HEK293 (cell line): ENCODE measurements at regions not wholly inside any gene's neighbourhood (a gene's known extent, or its start where the extent isn't known, plus 50 kb on each side); places are given as distances from the start of the nearest gene placed in this dataset.

Experiments
- CTCF ChIA-PET: fragments of 350-600 bp; formaldehyde crosslinking; extraction: SDS; loops from one replicate; lab custom pipeline; 2021; ENCODE audit warnings: antibody characterized with exemption; lab: Yijun Ruan, JAX
- POLR2A ChIA-PET: fragments of 300-600 bp; formaldehyde crosslinking; extraction: SDS; loops from one replicate; lab custom pipeline; 2020; ENCODE audit warnings: antibody characterized with exemption, inconsistent platforms; lab: Yijun Ruan, JAX
- H3K27ac ChIP-seq: fragments of 200-500 bp; sonication (Bioruptor generic); 2 replicates; pipeline ENCODE4 v1.5.1; 2014; ENCODE audit warnings: low read depth, low read length, control low read depth, inconsistent platforms; ENCODE audit errors: extremely low read depth
- H3K36me3 ChIP-seq, 2 experiments: fragments of 200-500 bp in 1 of 2; sonication (Bioruptor generic) in 1 of 2; 1 replicate in 1 of 2; 2 replicates in 1 of 2; pipeline ENCODE4 v1.5.1; 2014 to 2017; ENCODE audit warnings: inconsistent platforms in 2 of 2, low read length in 2 of 2; ENCODE audit not compliant: control insufficient read depth in 2 of 2, insufficient read depth in 1 of 2
- H3K4me1 ChIP-seq: fragments of 200-500 bp; sonication (Bioruptor generic); 2 replicates; pipeline ENCODE4 v1.5.1; 2014; ENCODE audit warnings: mild to moderate bottlenecking, low read length, inconsistent platforms; ENCODE audit not compliant: control insufficient read depth, insufficient read depth
- H3K4me3 ChIP-seq: 2 replicates; pipeline ENCODE4 v1.5.1; 2011; ENCODE audit warnings: low read depth, mild to moderate bottlenecking, control low read depth, low read length, moderate library complexity
- H3K9me3 ChIP-seq: fragments of 200-500 bp; sonication (Bioruptor generic); 2 replicates; pipeline ENCODE4 v1.5.1; 2014; ENCODE audit warnings: low read depth, low read length, inconsistent platforms; ENCODE audit not compliant: control insufficient read depth, insufficient read depth
- GLIS1 ChIP-seq: fragments of 450-650 bp; formaldehyde crosslinking; IDR thresholded peaks from 2 replicates; pipeline ENCODE4 v1.5.1; 2016; ENCODE audit warnings: missing biosample characterization, missing genetic modification characterization
- HOXD13 ChIP-seq: sonication (generic); formaldehyde crosslinking; IDR thresholded peaks from 2 replicates; pipeline ENCODE4 v1.8.0; 2022; ENCODE audit warnings: missing genetic modification reagents, borderline replicate concordance
- KLF10 ChIP-seq: fragments of 450-650 bp; IDR thresholded peaks from 2 replicates; pipeline ENCODE4 v1.5.1; 2018; ENCODE audit warnings: missing biosample characterization, mild to moderate bottlenecking, missing genetic modification characterization
- ZBTB1 ChIP-seq: fragments of 450-650 bp; formaldehyde crosslinking; IDR thresholded peaks from 2 replicates; pipeline ENCODE4 v1.5.1; 2016; ENCODE audit warnings: missing biosample characterization, missing genetic modification characterization
- ZBTB20 ChIP-seq: fragments of 450-650 bp; formaldehyde crosslinking; IDR thresholded peaks from 2 replicates; pipeline ENCODE4 v1.5.1; 2016; ENCODE audit warnings: missing biosample characterization, missing genetic modification characterization
- ZBTB21 ChIP-seq: fragments of 450-650 bp; formaldehyde crosslinking; IDR thresholded peaks from 2 replicates; pipeline ENCODE4 v1.5.1; 2017; ENCODE audit warnings: missing biosample characterization, missing genetic modification characterization
- ZEB2 ChIP-seq: fragments of 450-650 bp; formaldehyde crosslinking; IDR thresholded peaks from 2 replicates; pipeline ENCODE4 v1.5.1; 2016; ENCODE audit warnings: missing biosample characterization, missing genetic modification characterization
- ZNF146 ChIP-seq: fragments of 450-650 bp; formaldehyde crosslinking; IDR thresholded peaks from 2 replicates; pipeline ENCODE4 v1.5.1; 2016; ENCODE audit warnings: missing biosample characterization, missing genetic modification characterization
- ZNF157 ChIP-seq: fragments of 450-650 bp; formaldehyde crosslinking; IDR thresholded peaks from 2 replicates; pipeline ENCODE4 v1.5.1; 2016; ENCODE audit warnings: missing biosample characterization, missing genetic modification characterization
- ZNF202 ChIP-seq: fragments of 450-650 bp; formaldehyde crosslinking; IDR thresholded peaks from 2 replicates; pipeline ENCODE4 v1.5.1; 2016; ENCODE audit warnings: missing biosample characterization, missing genetic modification characterization, borderline replicate concordance
- ZNF214 ChIP-seq: fragments of 450-650 bp; formaldehyde crosslinking; IDR thresholded peaks from 2 replicates; pipeline ENCODE4 v1.5.1; 2017; ENCODE audit warnings: missing biosample characterization, mild to moderate bottlenecking, missing genetic modification characterization, borderline replicate concordance
- ZNF221 ChIP-seq: fragments of 450-650 bp; formaldehyde crosslinking; IDR thresholded peaks from 2 replicates; pipeline ENCODE4 v1.5.1; 2017; ENCODE audit warnings: missing biosample characterization, missing genetic modification characterization, borderline replicate concordance
- ZNF223 ChIP-seq: fragments of 450-650 bp; formaldehyde crosslinking; IDR thresholded peaks from 2 replicates; pipeline ENCODE4 v1.5.1; 2016; ENCODE audit warnings: missing biosample characterization, missing genetic modification characterization
- ZNF23 ChIP-seq: fragments of 450-650 bp; formaldehyde crosslinking; IDR thresholded peaks from 2 replicates; pipeline ENCODE4 v1.5.1; 2016; ENCODE audit warnings: missing biosample characterization, missing genetic modification characterization, borderline replicate concordance
- ZNF391 ChIP-seq: fragments of 450-650 bp; formaldehyde crosslinking; IDR thresholded peaks from 2 replicates; pipeline ENCODE4 v1.5.1; 2016; ENCODE audit warnings: low read depth, missing biosample characterization, missing genetic modification characterization, borderline replicate concordance
- ZNF426 ChIP-seq: fragments of 450-650 bp; formaldehyde crosslinking; IDR thresholded peaks from 2 replicates; pipeline ENCODE4 v1.5.1; 2017; ENCODE audit warnings: missing biosample characterization, missing genetic modification characterization, mild to moderate bottlenecking, inconsistent platforms, moderate library complexity
- ZNF549 ChIP-seq: fragments of 450-650 bp; IDR thresholded peaks from 2 replicates; pipeline ENCODE4 v1.5.1; 2018; ENCODE audit warnings: missing biosample characterization, missing genetic modification characterization, mild to moderate bottlenecking, inconsistent platforms, moderate library complexity
- ZNF560 ChIP-seq: fragments of 450-650 bp; formaldehyde crosslinking; IDR thresholded peaks from 2 replicates; pipeline ENCODE4 v1.5.1; 2017; ENCODE audit warnings: missing biosample characterization, missing genetic modification characterization, borderline replicate concordance
- ZNF585B ChIP-seq: fragments of 450-650 bp; formaldehyde crosslinking; IDR thresholded peaks from 2 replicates; pipeline ENCODE4 v1.5.1; 2016; ENCODE audit warnings: missing biosample characterization, missing genetic modification characterization
- ZNF621 ChIP-seq: fragments of 450-650 bp; formaldehyde crosslinking; IDR thresholded peaks from 2 replicates; pipeline ENCODE4 v1.5.1; 2017; ENCODE audit warnings: missing biosample characterization, missing genetic modification characterization
- ZNF670 ChIP-seq: fragments of 450-650 bp; formaldehyde crosslinking; IDR thresholded peaks from 2 replicates; pipeline ENCODE4 v1.5.1; 2016; ENCODE audit warnings: missing biosample characterization, missing genetic modification characterization, low read depth
- ZNF747 ChIP-seq: fragments of 450-650 bp; formaldehyde crosslinking; IDR thresholded peaks from 2 replicates; pipeline ENCODE4 v1.5.1; 2016; ENCODE audit warnings: missing biosample characterization, missing genetic modification characterization
- ZNF776 ChIP-seq: fragments of 450-650 bp; formaldehyde crosslinking; IDR thresholded peaks from 2 replicates; pipeline ENCODE4 v1.5.0; 2017; ENCODE audit warnings: missing biosample characterization, missing genetic modification characterization, borderline replicate concordance
- ZNF792 ChIP-seq: fragments of 450-650 bp; formaldehyde crosslinking; IDR thresholded peaks from 2 replicates; pipeline ENCODE4 v1.5.1; 2016; ENCODE audit warnings: missing biosample characterization, missing genetic modification characterization
- ZNF830 ChIP-seq: fragments of 450-650 bp; IDR thresholded peaks from 2 replicates; pipeline ENCODE4 v1.5.0; 2018; ENCODE audit warnings: missing biosample characterization, missing genetic modification characterization, low read depth, mild to moderate bottlenecking, moderate library complexity
- ZSCAN30 ChIP-seq: fragments of 450-650 bp; IDR thresholded peaks from 2 replicates; pipeline ENCODE4 v1.5.1; 2018; ENCODE audit warnings: missing biosample characterization, mild to moderate bottlenecking, missing genetic modification characterization, moderate library complexity
- TF ChIP-seq, protein P1 (sequence below): fragments of 450-650 bp; formaldehyde crosslinking; IDR thresholded peaks from 2 replicates; pipeline ENCODE4 v1.5.1; 2016; ENCODE audit warnings: missing biosample characterization, missing genetic modification characterization, low read depth
- TF ChIP-seq, protein P2 (sequence below): fragments of 450-650 bp; formaldehyde crosslinking; IDR thresholded peaks from 2 replicates; pipeline ENCODE4 v1.5.1; 2017; ENCODE audit warnings: missing biosample characterization, missing genetic modification characterization
- TF ChIP-seq, protein P3 (sequence below): fragments of 450-650 bp; formaldehyde crosslinking; IDR thresholded peaks from 2 replicates; pipeline ENCODE4 v1.5.1; 2016; ENCODE audit warnings: missing biosample characterization, missing genetic modification characterization
- TF ChIP-seq, protein P4 (sequence below): fragments of 450-650 bp; formaldehyde crosslinking; IDR thresholded peaks from 2 replicates; pipeline ENCODE4 v1.5.1; 2016; ENCODE audit warnings: missing biosample characterization, missing genetic modification characterization, borderline replicate concordance

DNA sequence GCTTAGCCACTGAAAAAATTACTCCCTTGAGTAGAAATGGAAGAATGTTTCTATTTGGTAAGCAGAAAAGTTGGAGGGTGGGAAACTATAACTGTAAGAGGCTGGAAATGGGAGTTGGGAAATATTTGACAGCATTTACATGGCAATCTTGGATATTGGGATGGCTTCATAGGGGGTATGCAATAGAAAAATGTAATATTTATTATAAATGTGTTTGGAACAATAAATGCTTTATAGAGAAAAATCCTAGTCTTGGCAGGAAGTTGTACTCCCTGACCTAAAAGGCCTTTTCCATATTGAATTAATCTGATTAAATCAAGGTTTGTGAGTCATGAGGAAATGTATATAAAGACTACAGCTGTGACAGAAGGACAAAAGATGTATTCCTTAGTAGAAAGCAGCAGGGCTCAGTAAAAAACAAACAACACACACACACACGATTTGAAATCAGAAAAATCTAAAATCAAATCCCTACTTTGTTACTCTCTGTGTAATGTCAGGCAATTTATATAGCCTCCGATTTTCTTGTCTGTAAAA, 272.3 kb downstream of the CD109 start:
- CTCF ChIA-PET = interaction anchor here (1.2 to 3.4 kb wide), 3 partner anchors 124 to 1242 kb away, joined by 3 to 31 read pairs (median 14); partner anchors contain the start of gene COL12A1
- Histone ChIP-seq H3K4me3 (no peak overlapping the region), H3K36me3 (no peaks in the 10 kb centered on the region), H3K9me3 (no peaks in the 10 kb centered on the region), H3K27ac (no peak overlapping the region), H3K4me1 (no peaks in the 10 kb centered on the region)
- TF ChIP-seq, protein P1, sequence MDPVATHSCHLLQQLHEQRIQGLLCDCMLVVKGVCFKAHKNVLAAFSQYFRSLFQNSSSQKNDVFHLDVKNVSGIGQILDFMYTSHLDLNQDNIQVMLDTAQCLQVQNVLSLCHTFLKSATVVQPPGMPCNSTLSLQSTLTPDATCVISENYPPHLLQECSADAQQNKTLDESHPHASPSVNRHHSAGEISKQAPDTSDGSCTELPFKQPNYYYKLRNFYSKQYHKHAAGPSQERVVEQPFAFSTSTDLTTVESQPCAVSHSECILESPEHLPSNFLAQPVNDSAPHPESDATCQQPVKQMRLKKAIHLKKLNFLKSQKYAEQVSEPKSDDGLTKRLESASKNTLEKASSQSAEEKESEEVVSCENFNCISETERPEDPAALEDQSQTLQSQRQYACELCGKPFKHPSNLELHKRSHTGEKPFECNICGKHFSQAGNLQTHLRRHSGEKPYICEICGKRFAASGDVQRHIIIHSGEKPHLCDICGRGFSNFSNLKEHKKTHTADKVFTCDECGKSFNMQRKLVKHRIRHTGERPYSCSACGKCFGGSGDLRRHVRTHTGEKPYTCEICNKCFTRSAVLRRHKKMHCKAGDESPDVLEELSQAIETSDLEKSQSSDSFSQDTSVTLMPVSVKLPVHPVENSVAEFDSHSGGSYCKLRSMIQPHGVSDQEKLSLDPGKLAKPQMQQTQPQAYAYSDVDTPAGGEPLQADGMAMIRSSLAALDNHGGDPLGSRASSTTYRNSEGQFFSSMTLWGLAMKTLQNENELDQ = no peak
- TF ChIP-seq ZNF585B (tag by site-specific recombination) (no peak), ZNF157 (tag by site-specific recombination) (no peak), ZNF792 (tag by site-specific recombination) (no peak), ZBTB1 (no peak), ZNF221 (tag by site-specific recombination) (no peak), ZNF747 (no peak), ZNF391 (tag by site-specific recombination) (no peak), ZNF621 (tag by site-specific recombination) (no peak), ZNF670 (tag by site-specific recombination) (no peak), GLIS1 (tag by site-specific recombination) (no peak), ZNF830 (tag by site-specific recombination) (no peak), ZNF202 (tag by site-specific recombination) (no peak), HOXD13 (no peak), ZNF776 (tag by site-specific recombination) (no peak), ZEB2 (tag by site-specific recombination) (no peak), ZNF146 (tag by site-specific recombination) (no peak), ZSCAN30 (tag by site-specific recombination) (no peak), ZNF549 (tag by site-specific recombination) (no peak)
- TF ChIP-seq, protein P2, sequence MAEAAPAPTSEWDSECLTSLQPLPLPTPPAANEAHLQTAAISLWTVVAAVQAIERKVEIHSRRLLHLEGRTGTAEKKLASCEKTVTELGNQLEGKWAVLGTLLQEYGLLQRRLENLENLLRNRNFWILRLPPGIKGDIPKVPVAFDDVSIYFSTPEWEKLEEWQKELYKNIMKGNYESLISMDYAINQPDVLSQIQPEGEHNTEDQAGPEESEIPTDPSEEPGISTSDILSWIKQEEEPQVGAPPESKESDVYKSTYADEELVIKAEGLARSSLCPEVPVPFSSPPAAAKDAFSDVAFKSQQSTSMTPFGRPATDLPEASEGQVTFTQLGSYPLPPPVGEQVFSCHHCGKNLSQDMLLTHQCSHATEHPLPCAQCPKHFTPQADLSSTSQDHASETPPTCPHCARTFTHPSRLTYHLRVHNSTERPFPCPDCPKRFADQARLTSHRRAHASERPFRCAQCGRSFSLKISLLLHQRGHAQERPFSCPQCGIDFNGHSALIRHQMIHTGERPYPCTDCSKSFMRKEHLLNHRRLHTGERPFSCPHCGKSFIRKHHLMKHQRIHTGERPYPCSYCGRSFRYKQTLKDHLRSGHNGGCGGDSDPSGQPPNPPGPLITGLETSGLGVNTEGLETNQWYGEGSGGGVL (tag by site-specific recombination) = no peak
- POLR2A ChIA-PET = no interaction called here

DNA sequence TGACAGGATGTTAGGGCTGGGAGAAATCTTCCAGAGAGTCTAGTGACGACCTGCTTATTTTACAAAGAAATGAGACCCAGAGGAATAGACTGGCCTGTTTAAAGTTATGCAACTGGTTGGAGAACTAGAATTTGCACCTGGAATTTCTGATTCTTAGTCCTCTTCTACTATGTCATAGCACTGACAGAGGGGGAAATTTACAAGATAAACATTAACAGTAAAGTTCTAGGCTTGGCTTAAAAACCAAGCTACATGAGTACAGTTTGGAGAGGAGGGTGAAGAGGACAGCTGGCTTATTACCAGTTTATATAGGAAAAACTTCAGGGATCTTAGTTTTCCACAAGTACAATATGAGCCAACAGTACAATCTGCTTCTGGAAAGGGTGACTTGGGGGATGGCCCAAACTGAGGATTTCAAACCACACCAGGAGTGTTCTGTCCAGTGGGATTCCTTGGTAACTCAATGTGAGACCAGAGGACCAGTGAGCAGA, 269.6 kb downstream of the CD109 start:
- Histone ChIP-seq H3K36me3 (no peaks in the 10 kb centered on the region), H3K27ac (no peak overlapping the region), H3K4me3 (no peak overlapping the region), H3K4me1 (no peaks in the 10 kb centered on the region), H3K9me3 (no peaks in the 10 kb centered on the region)
- ChIA-PET CTCF (interaction anchor here (0.6 to 2.0 kb wide), 2 partner anchors 1082 to 1244 kb away, joined by 3 to 6 read pairs; no protein-coding TSS in a partner anchor), POLR2A (no interaction called here)
- TF ChIP-seq ZNF560 (tag by site-specific recombination) = no peak
- TF ChIP-seq, protein P3, sequence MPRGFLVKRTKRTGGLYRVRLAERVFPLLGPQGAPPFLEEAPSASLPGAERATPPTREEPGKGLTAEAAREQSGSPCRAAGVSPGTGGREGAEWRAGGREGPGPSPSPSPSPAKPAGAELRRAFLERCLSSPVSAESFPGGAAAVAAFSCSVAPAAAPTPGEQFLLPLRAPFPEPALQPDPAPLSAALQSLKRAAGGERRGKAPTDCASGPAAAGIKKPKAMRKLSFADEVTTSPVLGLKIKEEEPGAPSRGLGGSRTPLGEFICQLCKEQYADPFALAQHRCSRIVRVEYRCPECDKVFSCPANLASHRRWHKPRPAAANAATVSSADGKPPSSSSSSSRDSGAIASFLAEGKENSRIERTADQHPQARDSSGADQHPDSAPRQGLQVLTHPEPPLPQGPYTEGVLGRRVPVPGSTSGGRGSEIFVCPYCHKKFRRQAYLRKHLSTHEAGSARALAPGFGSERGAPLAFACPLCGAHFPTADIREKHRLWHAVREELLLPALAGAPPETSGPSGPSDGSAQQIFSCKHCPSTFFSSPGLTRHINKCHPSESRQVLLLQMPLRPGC (tag by site-specific recombination) = no peak
- TF ChIP-seq, protein P4, sequence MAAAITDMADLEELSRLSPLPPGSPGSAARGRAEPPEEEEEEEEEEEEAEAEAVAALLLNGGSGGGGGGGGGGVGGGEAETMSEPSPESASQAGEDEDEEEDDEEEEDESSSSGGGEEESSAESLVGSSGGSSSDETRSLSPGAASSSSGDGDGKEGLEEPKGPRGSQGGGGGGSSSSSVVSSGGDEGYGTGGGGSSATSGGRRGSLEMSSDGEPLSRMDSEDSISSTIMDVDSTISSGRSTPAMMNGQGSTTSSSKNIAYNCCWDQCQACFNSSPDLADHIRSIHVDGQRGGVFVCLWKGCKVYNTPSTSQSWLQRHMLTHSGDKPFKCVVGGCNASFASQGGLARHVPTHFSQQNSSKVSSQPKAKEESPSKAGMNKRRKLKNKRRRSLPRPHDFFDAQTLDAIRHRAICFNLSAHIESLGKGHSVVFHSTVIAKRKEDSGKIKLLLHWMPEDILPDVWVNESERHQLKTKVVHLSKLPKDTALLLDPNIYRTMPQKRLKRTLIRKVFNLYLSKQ = no peak
- no peak for TF ChIP-seq ZNF214 (tag by site-specific recombination)
- no peak for TF ChIP-seq ZNF776 (tag by site-specific recombination)
- TF ChIP-seq ZNF426 (tag by site-specific recombination) = no peak
- no peak for TF ChIP-seq KLF10 (tag by site-specific recombination)
- no peak for TF ChIP-seq ZNF223 (tag by site-specific recombination)
- TF ChIP-seq ZBTB20 = no peak
- TF ChIP-seq ZNF23 (tag by site-specific recombination) = no peak
- TF ChIP-seq ZNF670 (tag by site-specific recombination) = no peak
- no peak for TF ChIP-seq ZBTB21 (tag by site-specific recombination)
